ENCODE measurements at regions not wholly inside any gene's neighbourhood (a gene's known extent, or its start where the extent isn't known, plus 50 kb on each side); places are given as distances from the start of the nearest gene placed in this dataset.

DNA sequence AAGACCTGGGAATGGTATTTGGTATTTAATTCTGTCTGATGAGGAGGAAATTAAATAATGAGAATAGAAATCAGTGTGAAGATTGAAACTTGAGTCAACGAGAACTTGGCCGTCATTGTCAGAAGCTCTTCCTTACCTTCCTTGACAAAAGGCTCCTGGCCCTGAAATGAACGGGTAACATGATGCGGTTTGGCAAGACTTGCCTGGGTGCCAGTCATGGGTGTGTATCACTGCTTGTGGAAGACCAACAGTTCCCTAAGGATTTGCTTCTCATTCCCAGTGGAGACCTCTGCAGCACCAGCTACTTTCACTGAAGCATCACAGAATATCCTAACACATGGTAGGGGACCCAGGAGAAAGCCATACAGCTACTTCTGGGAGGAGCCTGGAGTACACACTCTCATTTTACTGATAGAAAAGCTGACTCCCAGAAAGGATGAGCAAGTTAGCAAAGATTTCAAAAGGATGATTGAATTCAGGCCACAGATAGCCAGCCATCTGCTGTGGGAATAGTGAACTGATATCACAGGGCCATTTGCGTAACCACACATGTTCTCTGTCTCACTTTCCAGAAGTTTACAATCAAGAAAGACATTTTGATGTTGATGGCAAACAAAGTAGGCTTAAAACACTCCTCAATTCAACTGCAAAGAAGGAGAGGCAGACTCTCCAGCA lies 258.1 kb upstream of the SALL1 start:
- no peak overlapping the region for H3K4me3 ChIP-seq (replicated peaks; ENCODE audit: low read depth, low read length)
- TF ChIP-seq, protein P1, sequence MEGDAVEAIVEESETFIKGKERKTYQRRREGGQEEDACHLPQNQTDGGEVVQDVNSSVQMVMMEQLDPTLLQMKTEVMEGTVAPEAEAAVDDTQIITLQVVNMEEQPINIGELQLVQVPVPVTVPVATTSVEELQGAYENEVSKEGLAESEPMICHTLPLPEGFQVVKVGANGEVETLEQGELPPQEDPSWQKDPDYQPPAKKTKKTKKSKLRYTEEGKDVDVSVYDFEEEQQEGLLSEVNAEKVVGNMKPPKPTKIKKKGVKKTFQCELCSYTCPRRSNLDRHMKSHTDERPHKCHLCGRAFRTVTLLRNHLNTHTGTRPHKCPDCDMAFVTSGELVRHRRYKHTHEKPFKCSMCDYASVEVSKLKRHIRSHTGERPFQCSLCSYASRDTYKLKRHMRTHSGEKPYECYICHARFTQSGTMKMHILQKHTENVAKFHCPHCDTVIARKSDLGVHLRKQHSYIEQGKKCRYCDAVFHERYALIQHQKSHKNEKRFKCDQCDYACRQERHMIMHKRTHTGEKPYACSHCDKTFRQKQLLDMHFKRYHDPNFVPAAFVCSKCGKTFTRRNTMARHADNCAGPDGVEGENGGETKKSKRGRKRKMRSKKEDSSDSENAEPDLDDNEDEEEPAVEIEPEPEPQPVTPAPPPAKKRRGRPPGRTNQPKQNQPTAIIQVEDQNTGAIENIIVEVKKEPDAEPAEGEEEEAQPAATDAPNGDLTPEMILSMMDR (IDR thresholded peaks at IDR 0.05; ENCODE audit: low read length, missing control alignments) = no peak
- DNase-seq (ENCODE audit: low read depth) = peak; percentile 21

DNA sequence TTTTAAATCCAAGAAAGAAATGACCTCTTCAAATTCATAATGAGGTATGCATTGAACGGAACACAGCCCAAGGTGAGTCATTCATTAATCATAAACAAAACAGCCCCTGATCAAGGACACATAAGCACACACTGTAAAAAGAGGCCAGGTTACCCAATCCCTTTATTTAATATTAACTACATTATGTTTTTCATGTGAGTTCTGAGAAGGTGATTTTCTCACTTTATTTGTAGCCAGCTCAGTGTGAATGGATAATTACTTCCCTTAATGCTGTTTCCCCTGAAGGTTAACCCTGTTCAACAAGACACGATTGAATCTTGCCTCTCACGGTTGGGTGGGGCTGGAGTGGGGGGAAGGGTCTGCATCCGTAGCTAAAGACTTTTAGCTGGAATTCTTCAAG lies 257.3 kb upstream of the SALL1 start:
- TF ChIP-seq, protein P1 (IDR thresholded peaks at IDR 0.05; ENCODE audit: low read length, missing control alignments) = no peak

DNA sequence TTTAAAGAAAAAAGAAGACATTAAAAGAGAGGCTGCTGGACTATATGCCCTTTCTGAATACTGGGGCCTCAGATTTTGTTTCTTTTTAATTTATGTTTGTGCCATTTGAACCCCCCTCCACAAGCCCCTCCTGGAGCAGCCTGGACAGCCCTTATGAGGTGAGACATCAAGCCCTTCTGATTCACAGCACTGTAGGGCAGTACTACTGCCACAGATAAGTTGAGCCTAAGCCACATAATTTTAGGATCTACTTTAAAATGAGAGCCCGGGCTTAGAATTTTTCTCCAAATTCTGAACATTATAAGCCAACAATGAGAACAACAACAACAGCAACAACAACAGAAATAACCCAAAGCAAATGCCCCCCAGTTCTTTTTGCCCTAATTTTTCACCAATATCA lies 256.9 kb upstream of the SALL1 start:
- no peak for DNase-seq (ENCODE audit: low read depth)
- TF ChIP-seq, protein P1 (IDR thresholded peaks at IDR 0.05; ENCODE audit: low read length, missing control alignments) = no peak
- H3K4me3 ChIP-seq (replicated peaks; ENCODE audit: low read depth, low read length) = no peak overlapping the region

More for the DNA sequence above, 257.3 kb upstream of the SALL1 start:
- no peak overlapping the region for H3K4me3 ChIP-seq (replicated peaks; ENCODE audit: low read depth, low read length)
- DNase-seq (ENCODE audit: low read depth) = peak; percentile 40

DNA sequence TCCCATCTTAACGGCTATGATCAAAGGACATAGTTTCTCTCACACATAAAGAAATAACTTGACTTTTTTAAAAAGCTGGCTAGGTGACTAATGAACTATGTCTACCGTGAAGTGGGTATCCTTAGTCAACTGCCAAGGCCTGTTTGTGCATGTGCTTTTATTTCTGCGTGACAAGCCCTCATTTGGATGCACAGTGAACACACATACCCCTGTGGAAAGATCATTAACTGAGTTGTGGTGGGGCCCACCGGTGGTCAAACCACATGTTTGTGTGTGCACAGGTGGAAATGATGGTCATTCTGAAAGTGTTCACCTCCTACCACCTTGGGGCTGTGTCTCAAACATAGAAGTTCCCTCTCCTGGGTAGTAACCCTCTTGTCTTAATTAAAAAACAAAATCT lies 256.1 kb upstream of the SALL1 start:
- TF ChIP-seq, protein P1 (IDR thresholded peaks at IDR 0.05; ENCODE audit: low read length, missing control alignments) = no peak
- no peak for DNase-seq (ENCODE audit: low read depth)

DNA sequence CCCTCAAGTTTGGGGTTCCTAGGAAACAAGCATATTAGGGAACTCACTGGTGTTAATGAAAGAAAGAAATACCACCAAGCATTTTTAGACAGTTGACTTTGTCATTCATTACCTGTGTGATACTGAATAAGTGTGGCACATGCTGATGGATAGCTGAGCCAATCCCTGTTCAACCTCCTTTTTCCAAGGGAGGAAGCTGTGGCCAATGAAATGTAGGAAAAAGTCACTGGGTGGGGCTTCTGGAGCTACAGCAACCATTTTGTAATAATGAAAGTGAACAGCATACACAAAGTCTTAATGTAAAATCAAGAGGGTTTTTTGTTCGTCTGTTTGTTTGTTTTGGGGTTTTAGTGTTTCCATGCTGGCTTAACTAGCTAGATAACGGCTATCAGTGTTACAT lies 254.3 kb upstream of the SALL1 start:
- H3K4me3 ChIP-seq (replicated peaks; ENCODE audit: low read depth, low read length) = no peak overlapping the region
- no peak for DNase-seq (ENCODE audit: low read depth)
- TF ChIP-seq, protein P1 (IDR thresholded peaks at IDR 0.05; ENCODE audit: low read length, missing control alignments) = no peak

More for the DNA sequence above, 256.1 kb upstream of the SALL1 start:
- no peak overlapping the region for H3K4me3 ChIP-seq (replicated peaks; ENCODE audit: low read depth, low read length)

DNA sequence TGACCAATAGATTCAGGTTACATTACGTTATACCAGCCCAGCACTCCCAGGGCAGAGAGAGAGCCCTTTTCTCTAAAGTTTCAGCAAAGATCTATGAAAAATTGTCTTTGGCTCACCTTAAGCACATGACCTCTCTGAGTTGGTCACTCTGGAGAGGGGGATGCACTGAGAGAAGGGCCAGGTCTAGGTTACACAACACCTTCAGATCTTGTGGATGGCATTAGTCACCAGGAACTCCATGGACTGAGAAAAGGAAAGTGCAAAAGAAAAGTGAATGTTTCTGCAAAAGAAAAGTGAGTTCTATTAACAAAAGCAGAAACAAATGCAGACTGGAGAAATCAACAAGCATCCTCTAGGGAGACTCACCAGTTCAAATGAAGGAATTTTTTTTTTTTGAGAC lies 253.3 kb upstream of the SALL1 start:
- H3K4me3 ChIP-seq (replicated peaks; ENCODE audit: low read depth, low read length) = no peak overlapping the region
- TF ChIP-seq, protein P1 (IDR thresholded peaks at IDR 0.05; ENCODE audit: low read length, missing control alignments) = no peak
- no peak for DNase-seq (ENCODE audit: low read depth)

DNA sequence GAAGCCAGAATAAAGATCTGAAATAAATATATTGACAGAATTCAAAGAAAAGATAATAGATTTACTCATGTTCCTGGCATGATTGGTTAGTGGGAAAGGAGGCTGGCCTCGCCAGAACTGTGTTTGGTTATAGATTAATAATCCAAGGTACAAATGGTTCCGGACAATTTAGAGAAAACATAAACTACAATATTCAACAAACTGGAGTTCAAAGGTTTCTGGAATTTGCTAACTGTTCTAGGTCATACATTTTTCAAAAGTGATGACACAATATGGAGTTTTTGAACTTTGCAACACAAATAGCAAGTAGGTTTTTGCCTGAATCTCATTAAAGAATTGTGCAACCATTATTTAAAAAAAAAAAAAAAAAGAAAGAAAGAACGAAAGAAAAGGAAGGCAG lies 251.7 kb upstream of the SALL1 start:
- TF ChIP-seq, protein P1 (IDR thresholded peaks at IDR 0.05; ENCODE audit: low read length, missing control alignments) = no peak
- peak; percentile 45 for DNase-seq (ENCODE audit: low read depth)

More for the DNA sequence above, 251.7 kb upstream of the SALL1 start:
- H3K4me3 ChIP-seq (replicated peaks; ENCODE audit: low read depth, low read length) = no peak overlapping the region

Data from fibroblast of pulmonary artery (primary cell).